HG03108 (cell line): ENCODE measurements at regions not wholly inside any gene's neighbourhood (a gene's known extent, or its start where the extent isn't known, plus 50 kb on each side); places are given as distances from the start of the nearest gene placed in this dataset.
A peak's percentile ranks its signal among the peaks of the same experiment; 100 is the strongest.

ENCODE experiments used
- ATAC-seq: cut with Tn5 transposase; IDR thresholded peaks from one replicate; pipeline ENCODE4 v1.9.1; 2021; ENCODE audit warnings: moderate library complexity; ENCODE audit not compliant: unreplicated experiment

DNA sequence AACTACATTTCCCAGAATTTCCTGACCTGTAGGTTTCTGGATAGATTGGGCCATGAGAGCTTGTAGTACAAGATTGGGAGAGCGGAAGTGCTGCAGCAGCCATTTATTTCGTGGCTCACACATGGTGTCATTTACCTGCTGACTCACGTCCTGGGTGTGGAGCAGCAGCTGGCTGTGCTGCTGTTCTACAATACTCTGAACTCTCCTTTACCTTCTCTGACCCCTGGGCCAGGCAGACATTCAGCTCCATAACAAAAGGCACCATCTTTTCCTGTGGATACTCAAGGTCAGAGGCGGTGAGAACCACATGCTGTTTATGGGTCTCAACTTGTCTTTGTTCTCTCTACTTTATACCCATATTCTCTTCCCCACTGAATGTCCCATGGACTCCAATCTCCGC is 490.2 kb downstream of the IGSF11 start:
- no peak for ATAC-seq

GRCh38 chr3:118548434-118548833 is 486.2 kb downstream of the IGSF11 start:
- ATAC-seq, result no peak

- ATAC-seq, result no peak
Observed at GRCh38 chr3:118550122-118550521, 484.5 kb downstream of the IGSF11 start.

DNA sequence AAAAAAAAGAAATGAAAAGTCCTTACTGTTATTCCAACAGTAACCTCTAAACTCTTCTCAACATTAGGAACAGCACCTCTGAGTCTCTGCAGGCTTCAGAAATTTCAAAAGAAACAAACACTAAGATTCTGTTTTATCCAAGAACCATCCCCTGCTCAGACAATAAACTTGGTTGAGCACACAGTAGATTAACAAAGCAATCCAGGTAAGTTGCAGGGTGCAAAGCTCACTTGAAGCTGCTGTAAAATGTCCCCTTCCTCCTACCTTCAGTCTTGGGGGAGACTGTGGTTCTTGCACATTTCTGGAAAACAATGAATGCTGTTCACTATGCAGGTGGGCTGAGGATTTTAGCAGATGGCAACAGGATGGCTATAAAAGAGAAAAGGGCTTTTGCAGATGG is 484.1 kb downstream of the IGSF11 start:
- ATAC-seq, result no peak

- no peak for ATAC-seq
Observed at GRCh38 chr3:118554148-118554838, 480.4 kb downstream of the IGSF11 start.

DNA sequence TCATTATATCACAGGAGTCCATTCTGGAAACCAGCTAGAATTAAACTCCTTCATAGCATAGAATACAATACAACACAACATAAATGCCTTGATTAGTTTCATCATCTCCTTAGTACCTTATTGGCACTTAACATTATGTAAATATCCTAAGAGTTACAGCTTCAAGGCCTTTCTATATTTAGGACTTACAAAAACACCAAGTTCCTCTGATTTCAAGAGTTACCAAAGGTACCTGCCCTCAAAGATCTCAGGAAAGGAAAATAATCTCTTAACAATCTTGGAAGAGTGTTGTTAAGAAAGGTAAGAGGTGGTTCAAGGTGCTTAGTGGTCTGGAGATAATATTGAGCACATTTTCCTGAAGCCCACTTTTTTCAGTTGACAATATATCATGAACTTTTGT is 477.7 kb downstream of the IGSF11 start:
- ATAC-seq, result no peak

DNA sequence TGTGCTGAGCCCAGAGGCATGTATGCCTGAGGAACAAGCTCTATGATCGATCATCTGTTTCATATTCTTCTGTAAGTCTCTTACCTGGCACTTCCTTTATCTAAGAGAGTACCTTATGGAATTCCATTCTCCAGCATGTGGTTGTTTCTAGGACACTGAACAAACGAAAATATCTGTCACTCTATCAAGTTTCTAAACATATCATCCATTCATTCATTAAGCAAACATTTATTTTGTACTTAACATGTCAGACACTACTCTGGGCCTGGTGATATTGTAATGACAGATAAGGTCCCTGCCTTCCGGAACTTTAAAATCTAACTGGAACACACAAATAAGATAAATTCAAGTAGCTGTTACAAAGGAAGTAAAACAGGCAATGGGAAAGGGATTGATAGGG is 477.1 kb downstream of the IGSF11 start:
- ATAC-seq, result no peak

DNA sequence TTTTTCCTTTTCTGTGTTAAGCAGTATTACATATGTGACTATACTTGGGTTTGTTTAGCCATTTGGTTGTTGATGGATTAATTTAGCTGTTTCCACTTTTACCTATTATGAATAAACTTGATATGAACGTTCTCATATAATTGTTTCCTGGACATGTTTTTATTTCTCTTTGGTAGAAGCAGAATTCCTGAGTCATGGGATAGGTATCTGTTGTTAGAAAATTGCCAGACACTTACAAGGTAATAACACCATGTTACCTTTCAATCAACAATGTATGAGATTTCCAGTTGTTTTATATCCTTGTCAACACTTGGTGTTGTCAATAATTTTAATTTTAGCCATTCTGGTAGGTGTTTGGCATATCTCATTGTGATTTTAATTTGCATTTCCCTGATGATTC is 475.4 kb downstream of the IGSF11 start:
- no peak for ATAC-seq

- ATAC-seq, result no peak
Observed at GRCh38 chr3:118564800-118565199, 469.8 kb downstream of the IGSF11 start.

DNA sequence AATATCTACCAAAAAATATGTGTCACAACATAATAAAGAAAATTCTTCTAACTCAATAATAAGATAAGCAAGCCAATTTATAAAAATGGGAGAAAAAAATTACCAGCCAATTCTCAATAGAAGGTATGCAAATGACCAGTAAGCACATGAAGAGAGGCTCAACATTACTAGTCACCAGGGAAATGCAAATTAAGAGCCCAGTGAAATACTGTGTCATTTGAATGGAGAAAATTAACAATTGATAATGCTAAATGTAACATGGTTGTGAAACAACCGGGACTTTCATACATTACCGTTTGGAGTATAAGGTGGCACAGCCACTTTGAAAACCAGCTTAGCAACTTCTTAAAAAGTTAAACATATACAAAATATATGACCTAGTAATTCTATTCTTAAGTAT is 460.7 kb downstream of the IGSF11 start:
- ATAC-seq, result no peak

DNA sequence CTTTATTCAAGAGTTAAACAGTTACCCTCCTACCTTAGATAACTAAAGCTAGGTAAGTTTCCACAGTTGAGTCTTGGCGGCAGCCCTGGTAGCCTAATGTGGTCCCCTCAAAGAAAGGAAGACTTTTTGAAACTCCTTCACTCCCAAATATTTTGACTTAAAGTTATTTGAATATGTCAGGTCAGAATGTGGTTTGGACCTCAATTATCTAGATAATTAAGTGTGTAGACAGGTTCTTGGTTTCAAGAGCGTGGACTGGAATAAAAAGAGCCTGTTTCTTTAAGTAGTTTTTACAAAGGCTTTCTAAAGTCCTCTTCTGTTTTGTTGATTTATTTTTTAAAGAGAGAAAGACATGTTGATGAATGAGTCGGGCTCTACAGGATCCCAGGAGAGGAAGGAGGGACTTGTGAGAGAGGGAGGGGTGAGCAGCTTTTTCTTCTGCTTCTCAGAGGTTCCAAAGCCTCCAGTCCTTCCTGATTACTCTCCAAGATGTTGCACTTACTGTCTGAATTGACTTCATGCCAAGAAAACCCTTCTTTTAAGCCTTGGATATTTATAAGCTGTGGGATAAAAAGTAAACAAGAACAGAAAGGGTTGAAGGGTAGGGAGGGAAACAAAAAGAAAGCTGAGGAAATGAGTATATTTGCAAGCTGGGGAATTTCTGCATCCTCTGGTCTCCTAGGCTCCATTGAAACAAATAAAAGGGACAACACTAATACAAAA is 457.4 kb downstream of the IGSF11 start:
- ATAC-seq, result no peak

DNA sequence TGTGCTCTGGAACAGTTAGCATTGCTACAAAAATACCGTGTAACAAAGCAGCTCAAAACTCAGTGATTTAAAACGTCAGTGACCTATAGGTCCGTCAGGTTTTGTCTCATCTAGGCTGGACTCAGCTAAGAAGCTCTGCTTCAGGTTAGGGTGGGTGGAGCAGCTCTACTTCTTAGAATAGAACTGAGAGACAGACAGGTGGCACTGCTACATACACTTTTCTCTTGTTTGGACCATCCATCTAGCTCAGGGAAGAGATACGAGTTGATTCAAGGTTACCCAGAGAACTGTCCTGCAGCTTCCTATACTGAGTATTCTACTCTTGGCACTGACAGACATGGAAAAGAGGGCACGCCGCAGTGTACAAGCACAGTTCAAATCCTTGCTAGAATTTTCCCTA is 456.1 kb downstream of the IGSF11 start:
- no peak for ATAC-seq

DNA sequence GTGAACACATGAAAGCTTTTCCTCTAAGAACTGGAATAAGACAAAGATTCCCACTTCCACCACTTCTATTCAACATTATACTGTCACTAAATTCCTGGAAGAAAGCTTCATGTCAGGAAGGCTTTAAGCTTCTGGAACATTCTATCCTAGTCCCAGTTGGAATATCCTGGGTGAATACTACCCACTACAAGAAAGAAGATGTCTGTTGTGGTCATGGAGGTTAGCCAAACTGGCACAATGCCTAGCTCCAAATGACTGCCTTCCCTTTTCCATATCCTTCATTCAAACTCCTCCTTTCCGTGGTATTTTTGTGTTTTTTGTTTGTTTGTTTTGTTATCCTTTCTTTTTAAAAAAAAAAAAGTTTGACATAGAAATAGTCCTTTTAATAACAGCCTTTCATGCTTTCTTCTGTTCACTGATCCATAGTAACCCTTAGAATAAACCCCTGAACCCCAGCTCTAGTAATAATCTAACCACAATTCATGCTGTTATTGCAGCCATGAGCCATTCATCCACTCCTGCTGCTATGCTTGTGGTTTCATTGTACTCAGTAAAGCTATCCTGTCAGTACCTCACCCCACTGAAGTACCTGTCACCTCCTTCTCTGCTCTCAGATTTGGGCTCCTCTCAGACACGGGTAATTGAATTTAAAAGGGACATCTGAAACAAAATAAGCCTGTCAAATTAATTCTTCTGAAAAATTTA is 447.5 kb downstream of the IGSF11 start:
- ATAC-seq, result no peak

DNA sequence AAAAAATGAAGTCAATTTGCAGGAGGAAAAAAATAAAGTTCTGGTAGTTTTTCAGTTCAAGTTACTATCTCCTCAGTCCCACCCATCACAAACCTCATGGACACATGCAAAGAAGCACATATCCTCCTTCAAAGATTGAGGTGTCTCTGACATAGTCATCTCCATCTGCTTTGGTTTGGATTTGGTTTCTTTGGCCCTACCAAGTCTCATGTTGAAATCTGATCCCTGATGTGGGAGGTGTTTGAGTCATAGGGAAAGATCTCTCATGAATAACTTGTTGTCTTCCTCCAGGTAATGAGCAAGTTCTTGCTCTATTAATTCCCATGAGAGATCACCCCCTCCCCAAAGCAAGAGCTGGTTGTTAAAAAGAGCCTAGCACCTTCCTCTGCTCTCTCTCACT is 446.8 kb downstream of the IGSF11 start:
- no peak for ATAC-seq

GRCh38 chr3:118593277-118593670 is 441.4 kb downstream of the IGSF11 start:
- ATAC-seq, result no peak

DNA sequence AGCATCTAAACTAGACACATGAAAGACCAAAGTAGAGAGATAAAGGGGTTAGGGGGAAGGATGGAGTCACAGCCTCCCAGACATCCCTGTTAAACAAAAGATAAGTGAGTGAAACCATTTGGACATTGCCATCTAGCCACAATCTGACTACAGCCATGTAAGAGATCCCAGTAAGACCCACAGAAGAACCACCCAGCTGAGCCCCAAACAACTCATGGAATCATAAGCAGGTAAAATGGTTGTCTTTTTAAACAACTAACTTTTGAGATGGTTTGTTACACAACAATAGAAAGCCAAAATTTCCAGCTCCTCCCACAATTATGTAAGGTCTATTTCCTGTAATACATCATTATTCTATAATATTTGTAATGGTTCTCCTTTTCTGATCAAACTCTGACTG is 437.5 kb downstream of the IGSF11 start:
- ATAC-seq, result no peak

- ATAC-seq, result no peak
Observed at GRCh38 chr3:118607915-118608820, 426.5 kb downstream of the IGSF11 start.

DNA sequence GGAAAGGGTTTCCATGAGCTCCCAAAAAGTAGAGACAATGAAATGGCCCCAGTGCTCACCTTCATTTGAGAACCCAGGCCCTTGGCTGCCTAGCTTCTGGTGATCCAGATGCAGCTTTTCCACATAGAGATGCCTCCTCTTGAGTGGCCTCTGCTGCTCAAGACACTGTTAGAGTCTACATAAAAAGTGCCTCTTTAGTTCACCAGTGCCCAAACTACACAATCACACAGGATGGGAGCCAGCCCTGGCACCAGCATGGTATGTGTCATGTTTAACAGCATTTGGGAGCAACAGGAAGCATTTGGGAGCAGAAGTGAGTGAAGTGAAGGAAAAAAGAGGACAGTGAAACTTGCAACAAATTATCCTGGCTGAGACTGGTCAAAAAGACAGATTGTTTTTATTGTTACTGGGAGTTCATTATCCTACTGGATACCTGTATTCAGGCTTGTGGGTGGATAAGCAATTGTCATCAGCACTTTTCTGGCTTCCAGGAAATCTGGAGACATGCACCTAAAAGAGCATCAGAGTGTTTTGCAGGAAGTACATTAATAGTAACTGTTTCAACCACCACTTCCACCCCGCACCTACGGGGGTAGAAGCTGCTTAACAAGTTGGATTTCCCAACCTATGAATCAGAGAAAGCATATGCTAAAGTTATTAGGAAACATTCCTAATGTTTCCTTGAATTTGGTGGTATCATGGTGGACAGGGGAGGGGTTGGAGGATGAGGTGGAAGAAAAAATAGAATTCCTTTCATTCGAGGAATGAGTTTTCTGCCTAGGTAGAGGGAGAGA is 416.2 kb downstream of the IGSF11 start:
- ATAC-seq, result no peak

GRCh38 chr3:118626453-118626852 is 408.2 kb downstream of the IGSF11 start:
- ATAC-seq, result no peak

- peak; percentile 93 for ATAC-seq
Observed at GRCh38 chr3:118628704-118629341, 405.8 kb downstream of the IGSF11 start.
